NT2/D1 (cell line): ENCODE measurements at regions not wholly inside any gene's neighbourhood (a gene's known extent, or its start where the extent isn't known, plus 50 kb on each side); places are given as distances from the start of the nearest gene placed in this dataset.
"Not testable (repeated sequence)": the region's sequence is repeated elsewhere in the genome, so short reads cannot be mapped to it uniquely, and the experiment has no call there.

Experiments used
- DNase-seq: peaks from one replicate; pipeline ENCODE4 v3.0.0-alpha.2; 2011; ENCODE audit warnings: low read depth, low spot score
- H3K27me3 ChIP-seq: 2 replicates; pipeline ENCODE4 v1.6.0; 2011; ENCODE audit warnings: mild to moderate bottlenecking; ENCODE audit not compliant: insufficient read length, insufficient read depth
- H3K36me3 ChIP-seq: 2 replicates; pipeline ENCODE4 v1.6.1; 2011; ENCODE audit warnings: mild to moderate bottlenecking, low read length, mixed read lengths; ENCODE audit not compliant: insufficient read depth, insufficient read length
- H3K4me1 ChIP-seq: 2 replicates; pipeline ENCODE4 v1.5.1; 2011; ENCODE audit not compliant: insufficient read depth, insufficient read length
- H3K4me3 ChIP-seq: 2 replicates; pipeline ENCODE4 v1.5.1; 2011; ENCODE audit warnings: low read depth; ENCODE audit not compliant: insufficient read length
- H3K9ac ChIP-seq: 2 replicates; pipeline ENCODE4 v1.6.0; 2011; ENCODE audit warnings: low read depth; ENCODE audit not compliant: insufficient read length
- H3K9me3 ChIP-seq: 2 replicates; pipeline ENCODE4 v1.5.1; 2011; ENCODE audit warnings: mild to moderate bottlenecking, low read length; ENCODE audit not compliant: insufficient read depth
- SUZ12 ChIP-seq: IDR thresholded peaks from 2 replicates; pipeline ENCODE4 v1.6.1; 2011; ENCODE audit not compliant: insufficient read length, insufficient read depth; ENCODE audit errors: extremely low read depth
- YY1 ChIP-seq: IDR thresholded peaks from 2 replicates; pipeline ENCODE4 v1.6.1; 2011; ENCODE audit not compliant: insufficient read length, insufficient read depth
- ZNF274 ChIP-seq: IDR thresholded peaks from 2 replicates; pipeline ENCODE4 v1.6.1; 2011; ENCODE audit warnings: mild to moderate bottlenecking, low read depth, low read length

DNA sequence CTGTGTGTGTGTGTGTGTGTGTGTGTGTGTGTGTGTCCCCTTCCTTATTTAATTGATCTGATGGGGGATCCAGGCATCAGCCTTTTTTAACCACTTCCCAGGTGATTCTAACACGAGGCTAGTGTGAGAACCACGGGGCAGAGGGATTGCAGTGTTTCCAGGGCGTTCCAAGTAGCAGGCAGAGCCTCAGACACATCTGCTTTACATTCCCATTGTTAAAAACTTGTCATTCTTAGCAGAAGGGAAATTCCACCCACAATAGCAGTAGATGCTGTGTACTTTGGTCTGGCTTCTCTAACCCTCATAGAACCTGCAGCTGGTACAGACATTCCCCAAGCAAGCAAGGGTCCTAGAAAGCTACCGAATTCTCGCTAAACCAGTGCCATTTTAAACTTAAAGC lies 81.9 kb upstream of the SLC30A5 start:
- Histone ChIP-seq H3K4me1 (no peaks in the 10 kb centered on the region), H3K4me3 (no peak overlapping the region), H3K27me3 (no peaks in the 10 kb centered on the region), H3K9ac (no peak overlapping the region), H3K36me3 (no peaks in the 10 kb centered on the region), H3K9me3 (no peaks in the 10 kb centered on the region)
- DNase-seq: no peak
- TF ChIP-seq SUZ12 (no peak), YY1 (no peak), ZNF274 (no peak)

DNA sequence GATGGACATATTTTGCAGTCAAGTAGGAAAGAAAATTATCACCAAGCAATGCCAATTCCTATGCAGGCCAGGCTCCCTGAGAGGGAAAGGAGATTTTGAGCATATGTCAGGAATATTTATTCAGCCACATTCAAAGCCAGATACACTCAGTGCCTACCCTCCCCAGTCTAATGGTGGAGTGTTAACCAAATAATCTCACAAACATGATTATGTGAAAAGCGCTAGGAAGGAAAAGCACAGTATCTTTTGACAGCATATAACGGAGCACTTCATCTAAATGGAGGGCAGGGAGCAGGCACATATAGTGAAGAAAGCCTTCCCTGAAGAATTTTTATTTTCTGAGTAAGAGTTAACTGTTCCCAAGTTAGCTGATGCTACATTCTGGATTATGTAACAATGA lies 80.3 kb upstream of the SLC30A5 start:
- no peaks in the 10 kb centered on the region for H3K36me3 ChIP-seq
- no peak for DNase-seq
- no peak for TF ChIP-seq SUZ12
- no peak for TF ChIP-seq ZNF274
- TF ChIP-seq YY1: no peak
- H3K27me3 ChIP-seq: no peaks in the 10 kb centered on the region
- no peaks in the 10 kb centered on the region for H3K4me1 ChIP-seq
- H3K9ac ChIP-seq: no peak overlapping the region
- no peaks in the 10 kb centered on the region for H3K9me3 ChIP-seq
- no peak overlapping the region for H3K4me3 ChIP-seq

DNA sequence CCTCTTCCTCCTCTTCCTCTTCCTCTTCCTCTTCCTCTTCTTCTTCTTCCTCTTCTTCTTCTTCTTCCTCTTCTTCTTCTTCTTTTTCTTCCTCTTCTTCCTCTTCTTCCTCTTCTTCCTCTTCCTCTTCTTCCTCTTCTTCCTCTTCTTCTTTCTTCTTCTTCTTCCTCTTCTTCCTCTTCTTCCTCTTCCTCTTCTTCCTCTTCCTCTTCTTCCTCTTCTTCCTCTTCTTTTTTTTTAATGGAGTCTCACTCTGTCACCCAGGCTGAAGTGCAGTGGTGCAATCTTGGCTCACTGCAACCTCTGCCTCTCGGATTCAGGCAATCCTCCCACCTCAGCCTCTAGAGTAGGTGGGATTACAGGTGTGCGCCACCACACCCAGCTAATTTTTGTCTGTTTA lies 79.8 kb upstream of the SLC30A5 start:
- DNase-seq, H3K4me3 ChIP-seq, H3K9me3 ChIP-seq, H3K4me1 ChIP-seq, H3K9ac ChIP-seq, H3K36me3 ChIP-seq, H3K27me3 ChIP-seq: not testable (repeated sequence)

DNA sequence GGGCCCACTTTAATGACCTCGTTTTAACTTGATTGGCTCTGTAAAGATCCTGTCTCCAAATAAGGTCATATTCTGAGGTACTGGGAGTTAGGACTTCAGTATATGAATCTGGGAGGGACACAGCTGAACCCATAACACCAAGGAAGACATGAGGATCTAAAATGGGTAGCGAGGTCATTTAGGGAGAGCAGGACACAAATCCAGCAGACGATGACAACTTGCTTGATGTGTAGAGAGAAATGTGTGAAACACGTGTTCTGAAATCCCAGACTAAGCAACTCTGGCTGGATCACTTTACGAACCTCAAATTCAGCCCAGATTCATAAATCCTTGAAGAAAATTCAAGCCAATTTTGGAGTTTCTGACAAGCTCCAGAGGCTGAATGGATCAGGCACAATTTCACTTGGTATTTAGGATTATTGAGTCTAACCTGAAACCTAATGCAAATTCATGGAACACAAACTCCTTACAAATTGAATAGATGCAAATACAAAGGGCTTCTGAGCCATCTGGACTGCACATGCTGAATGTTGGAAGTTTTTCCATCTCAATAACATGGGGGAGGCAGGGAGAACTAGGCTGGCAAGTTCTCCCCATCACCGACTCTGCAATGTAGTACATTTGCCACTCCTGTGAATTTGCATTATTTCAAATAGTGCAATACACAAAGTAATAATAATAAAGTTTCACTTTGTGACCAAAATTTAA lies 74.0 kb upstream of the SLC30A5 start:
- no peak for DNase-seq
- Histone ChIP-seq H3K4me3 (no peak overlapping the region), H3K9ac (no peak overlapping the region), H3K27me3 (no peaks in the 10 kb centered on the region), H3K9me3 (no peaks in the 10 kb centered on the region), H3K4me1 (no peaks in the 10 kb centered on the region), H3K36me3 (no peaks in the 10 kb centered on the region)
- TF ChIP-seq SUZ12 (no peak), YY1 (no peak), ZNF274 (no peak)

GRCh38 chr5:69024241-69024651 lies 69.6 kb upstream of the SLC30A5 start:
- no peak overlapping the region for H3K9ac ChIP-seq
- no peaks in the 10 kb centered on the region for H3K4me1 ChIP-seq
- peak; percentile 38 for DNase-seq
- H3K27me3 ChIP-seq: no peaks in the 10 kb centered on the region
- no peaks in the 10 kb centered on the region for H3K9me3 ChIP-seq
- H3K4me3 ChIP-seq: no peak overlapping the region
- H3K36me3 ChIP-seq: no peaks in the 10 kb centered on the region
- TF ChIP-seq SUZ12: no peak
- TF ChIP-seq YY1: no peak
- no peak for TF ChIP-seq ZNF274

- Histone ChIP-seq H3K9ac (no peak overlapping the region), H3K27me3 (no peaks in the 10 kb centered on the region), H3K9me3 (no peaks in the 10 kb centered on the region), H3K36me3 (no peaks in the 10 kb centered on the region), H3K4me3 (no peak overlapping the region), H3K4me1 (no peaks in the 10 kb centered on the region)
- no peak for TF ChIP-seq YY1
- TF ChIP-seq ZNF274: no peak
- TF ChIP-seq SUZ12: no peak
- no peak for DNase-seq
Measured at GRCh38 chr5:69029292-69029691, 64.5 kb upstream of the SLC30A5 start.

DNA sequence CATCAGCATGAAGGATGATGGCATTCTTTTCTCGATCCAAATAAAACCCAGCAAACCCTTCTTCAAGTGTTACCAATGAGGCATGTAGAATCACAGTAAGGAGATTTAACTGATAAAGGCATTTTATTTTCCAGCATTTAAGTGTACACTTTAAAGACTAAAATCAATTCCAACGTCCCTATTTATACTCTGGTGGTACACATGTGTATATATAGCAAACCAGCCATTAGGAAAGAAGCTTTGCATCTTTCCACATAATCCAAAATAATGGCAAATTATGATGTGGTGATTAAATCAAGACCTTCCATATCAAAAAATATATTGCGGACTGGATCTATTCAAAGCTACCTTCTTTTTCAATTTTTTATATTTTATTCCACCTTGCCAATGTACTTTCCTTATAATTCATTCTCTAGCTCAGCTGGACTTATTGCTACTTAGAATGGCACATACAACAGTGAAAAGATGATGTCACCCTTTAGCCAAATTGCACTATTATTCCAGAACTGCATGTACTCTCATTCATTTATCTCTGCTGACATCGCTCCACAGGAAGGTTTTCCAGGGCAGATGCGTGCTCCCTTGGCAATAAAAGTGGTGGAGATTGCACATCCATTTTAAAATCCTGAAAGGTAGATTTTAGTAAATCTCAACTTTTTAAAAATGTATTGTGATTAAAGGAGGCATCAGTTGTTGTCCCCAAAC lies 63.3 kb upstream of the SLC30A5 start:
- no peak for DNase-seq
- Histone ChIP-seq H3K9ac (no peak overlapping the region), H3K36me3 (no peaks in the 10 kb centered on the region), H3K4me1 (no peaks in the 10 kb centered on the region), H3K4me3 (no peak overlapping the region), H3K9me3 (no peaks in the 10 kb centered on the region), H3K27me3 (no peaks in the 10 kb centered on the region)
- TF ChIP-seq SUZ12: no peak
- no peak for TF ChIP-seq YY1
- TF ChIP-seq ZNF274: no peak
